ENCODE measurements at regions not wholly inside any gene's neighbourhood (a gene's known extent, or its start where the extent isn't known, plus 50 kb on each side); places are given as distances from the start of the nearest gene placed in this dataset.

DNA sequence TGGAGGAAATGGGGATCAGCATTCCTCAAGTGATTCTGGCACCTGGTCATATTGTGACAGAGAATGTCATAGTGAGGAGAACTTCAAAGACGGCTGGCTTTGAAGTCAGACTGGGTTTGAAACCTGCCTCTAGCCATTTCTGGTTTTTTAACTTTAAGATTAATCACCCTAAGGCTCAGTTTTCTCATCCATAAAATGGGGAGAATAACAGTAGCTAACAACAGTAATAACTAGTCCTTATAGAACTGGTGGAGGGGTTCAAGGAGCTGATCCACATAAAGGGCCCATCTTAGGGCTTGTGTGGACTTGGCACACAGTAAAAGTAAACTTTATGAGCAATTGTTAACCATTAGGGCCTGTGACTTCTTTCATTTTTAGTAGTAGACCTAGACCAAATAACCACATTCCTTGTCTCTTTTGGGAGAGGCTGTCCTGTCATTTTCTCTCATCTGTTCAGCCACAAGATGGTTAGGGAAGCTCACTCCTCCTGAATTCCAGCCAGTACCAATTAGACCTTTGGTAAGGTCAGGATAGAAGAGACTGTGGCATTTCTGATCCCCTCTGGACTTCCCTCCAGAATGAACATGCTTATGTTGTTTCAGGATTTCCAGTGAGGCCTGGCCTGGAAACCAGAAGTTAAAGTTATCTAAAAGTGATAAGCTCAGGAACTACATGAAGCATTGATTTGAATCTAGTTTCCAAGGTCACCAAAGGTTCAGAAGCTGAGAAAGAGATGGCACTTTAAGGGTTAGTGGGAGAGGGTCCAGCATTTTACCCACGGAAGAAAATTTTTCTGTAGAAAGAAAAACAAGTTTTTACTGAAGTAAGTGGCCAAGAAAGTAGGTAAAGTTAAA is 159.3 kb upstream of the DPH6 start:
- H2BK20ac ChIP-seq (ENCODE audit: low read depth, low read length), result peak overlapping the region; percentile 8; the same call in 1 of the 2 replicates
- TF ChIP-seq USF2 (IDR thresholded peaks at IDR 0.05; ENCODE audit: low read depth, low read length) (no peak), POLR2A (IDR thresholded peaks at IDR 0.05; ENCODE audit: low read depth, low read length) (no peak), MXI1 (IDR thresholded peaks at IDR 0.05; ENCODE audit: borderline replicate concordance, low read depth, low read length) (no peak), RFX5 (IDR thresholded peaks at IDR 0.05; ENCODE audit: low read depth, low read length) (no peak)
- in situ Hi-C loops (cut with MboI; ENCODE audit: low sequenced_read_pairs), result no loop called here
- peak overlapping the region; percentile 82 for H4K5ac ChIP-seq (ENCODE audit: low read depth, low read length)
- H3K36me3 ChIP-seq (ENCODE audit: control insufficient read depth, insufficient read depth, low read length), result no peaks in the 10 kb centered on the region
- H3K4me2 ChIP-seq (ENCODE audit: low read depth, low read length), result no peak overlapping the region
- H2AFZ ChIP-seq (replicated peaks; ENCODE audit: low read length, poor library complexity), result no peak overlapping the region
- H3K14ac ChIP-seq (replicated peaks; ENCODE audit: low read depth, low read length), result peak overlapping the region; percentile 8
- H2BK120ac ChIP-seq (ENCODE audit: low read depth, low read length), result peak overlapping the region; percentile 61
- no peak for DNase-seq
- H2AK5ac ChIP-seq (ENCODE audit: low read depth, low read length), result peak overlapping the region; percentile 40; the same call in 1 of the 2 replicates
- peak overlapping the region; percentile 34; the same call in 1 of the 3 replicates for H2BK15ac ChIP-seq (ENCODE audit: low read depth, low read length)
- H3K18ac ChIP-seq (ENCODE audit: low read depth, low read length), result peak overlapping the region; percentile 94
- H3K9ac ChIP-seq (ENCODE audit: low read depth, low read length), result no peak overlapping the region
- H3K9me3 ChIP-seq (ENCODE audit: control insufficient read depth, insufficient read depth, low read length), result no peaks in the 10 kb centered on the region
- H4K8ac ChIP-seq (ENCODE audit: low read depth in 2 of 2, low read length in 2 of 2), result peak overlapping the region in 1 of 2 experiments; percentile 22; a peak in 3 of 4 replicates
- peak overlapping the region; percentile 26 for H3K23ac ChIP-seq (ENCODE audit: low read depth, low read length)
- no peak overlapping the region for H2AK9ac ChIP-seq (replicated peaks; ENCODE audit: low read depth, low read length, poor library complexity)
- H3K79me1 ChIP-seq (ENCODE audit: low read depth in 1 of 2, low read length in 2 of 2), result no peaks in the 10 kb centered on the region
- H4K91ac ChIP-seq (ENCODE audit: insufficient read depth, low read depth, low read length), result no peak overlapping the region
- intact Hi-C loops (cut with micrococcal nuclease), result no loop called here
- H3K4me3 ChIP-seq (ENCODE audit: insufficient read depth, low read depth, low read length), result no peak overlapping the region
- no TSS peak for BruUV-seq (replicated peaks)
- H3K27ac ChIP-seq (ENCODE audit: insufficient read depth, low read length), result no peak overlapping the region
- peaks cover 12% of the 10 kb centered on the region for H3K4me1 ChIP-seq (ENCODE audit: control insufficient read depth, insufficient read depth, low read length)
- POLR2A ChIA-PET (ENCODE audit: unreplicated experiment), result interaction anchor here (0.5 to 0.6 kb wide), 2 partner anchors 18 to 734 kb away, joined by 3 to 7 read pairs; no protein-coding TSS in a partner anchor
- no peaks in the 10 kb centered on the region for H4K20me1 ChIP-seq (ENCODE audit: insufficient read depth, low read length)
- no peak; the same call in 1 of the 2 replicates for ATAC-seq (ENCODE audit: low read depth)
- WGBS, 2 experiments (ENCODE audit: extremely low coverage in 2 of 2, insufficient read length in 1 of 2), result no CpG with 5 or more reads among the region's 2 CpGs
- dilution Hi-C loops (cut with HindIII; ENCODE audit: low sequenced_read_pairs, unreplicated experiment), result no loop called here
- no peaks in the 10 kb centered on the region for H3K27me3 ChIP-seq (ENCODE audit: control insufficient read depth, insufficient read depth, low read length)
- H3K4ac ChIP-seq (ENCODE audit: low read depth, low read length), result peak overlapping the region; percentile 35; the same call in 1 of the 2 replicates
- no peak overlapping the region for H2BK5ac ChIP-seq (ENCODE audit: low read depth, low read length, poor library complexity, severe bottlenecking)
- H3K56ac ChIP-seq (ENCODE audit: extremely low read depth, insufficient read depth, low read length), result no peak overlapping the region
- CTCF ChIA-PET, result interaction anchor here (0.6 to 1.5 kb wide), 3 partner anchors 18 to 373 kb away, joined by 3 to 4 read pairs (median 4); no protein-coding TSS in a partner anchor
- peaks cover 12% of the 10 kb centered on the region; the same call in 1 of the 2 replicates for H3K9me1 ChIP-seq (ENCODE audit: insufficient read depth, low read length)

Data from IMR-90 (cell line).